Stimulated activated CD8-positive, alpha-beta memory T cell treated with anti-CD3 and anti-CD28 coated beads, Interleukin-7, amount 100 ng/mL, for 24 hours (primary cell): ENCODE measurements at regions not wholly inside any gene's neighbourhood (a gene's known extent, or its start where the extent isn't known, plus 50 kb on each side); places are given as distances from the start of the nearest gene placed in this dataset.
"Not testable (repeated sequence)": the region's sequence is repeated elsewhere in the genome, so short reads cannot be mapped to it uniquely, and the experiment has no call there.

Experiments
- DNase-seq: peaks from one replicate; pipeline ENCODE4 v3.0.0-alpha.2; 2020; ENCODE audit warnings: low read depth

DNA sequence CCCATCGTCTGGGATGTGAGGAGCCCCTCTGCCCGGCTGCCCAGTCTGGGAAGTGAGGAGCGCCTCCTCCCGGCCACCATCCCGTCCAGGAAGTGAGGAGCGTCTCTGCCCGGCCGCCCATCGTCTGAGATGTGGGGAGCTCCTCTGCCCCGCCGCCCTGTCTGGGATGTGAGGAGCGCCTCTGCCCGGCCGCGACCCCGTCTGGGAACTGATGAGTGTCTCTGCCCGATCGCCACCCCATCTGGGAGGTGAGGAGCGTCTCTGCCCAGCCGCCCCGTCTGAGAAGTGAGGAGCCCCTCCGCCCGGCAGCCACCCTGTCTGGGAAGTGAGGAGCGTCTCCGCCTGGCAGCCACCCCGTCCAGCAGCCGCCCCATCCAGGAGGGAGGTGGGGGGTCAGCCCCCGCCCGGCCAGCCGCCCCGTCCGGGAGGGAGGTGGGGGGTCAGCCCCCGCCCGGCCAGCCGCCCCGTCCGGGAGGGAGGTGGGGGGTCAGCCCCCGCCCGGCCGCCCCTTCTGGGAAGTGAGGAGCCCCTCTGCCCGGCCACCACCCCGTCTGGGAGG is 705.8 kb downstream of the DTWD2 start:
- DNase-seq = not testable (repeated sequence)

DNA sequence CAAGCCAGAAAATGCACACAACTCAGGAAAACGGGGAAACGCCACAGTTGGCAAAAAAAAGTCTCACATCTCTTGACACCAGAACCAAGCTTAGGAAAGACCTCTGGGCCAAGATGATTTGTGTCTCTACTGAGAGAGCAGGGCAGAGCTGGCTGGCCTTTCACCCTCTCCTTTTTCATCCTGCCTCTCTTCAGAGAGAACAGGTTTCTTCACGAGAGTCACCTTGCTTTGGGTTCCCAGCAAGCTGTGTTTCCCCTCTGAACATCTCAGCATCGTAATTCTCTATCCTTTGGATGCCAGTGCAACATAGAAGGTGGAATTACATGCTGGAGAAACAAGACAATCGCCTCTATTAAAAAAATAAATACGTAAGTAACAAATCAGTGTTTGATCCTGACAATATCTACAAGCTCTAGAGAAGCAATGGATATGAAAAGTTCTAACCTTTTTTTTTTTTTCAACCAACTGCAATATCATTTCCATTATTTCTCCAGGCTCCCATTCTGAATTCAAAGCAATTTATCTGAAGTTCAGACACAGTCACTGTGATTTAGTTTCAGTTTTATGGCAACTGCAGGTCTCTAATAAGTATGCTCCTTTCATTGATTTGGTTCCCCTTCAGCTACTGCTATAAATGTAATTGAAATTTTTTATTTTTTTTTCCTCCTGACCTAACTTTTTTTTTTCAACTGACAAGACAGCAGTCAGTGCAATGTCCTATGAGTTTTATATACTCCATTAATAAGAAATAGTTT is 708.6 kb downstream of the DTWD2 start:
- DNase-seq = no peak

DNA sequence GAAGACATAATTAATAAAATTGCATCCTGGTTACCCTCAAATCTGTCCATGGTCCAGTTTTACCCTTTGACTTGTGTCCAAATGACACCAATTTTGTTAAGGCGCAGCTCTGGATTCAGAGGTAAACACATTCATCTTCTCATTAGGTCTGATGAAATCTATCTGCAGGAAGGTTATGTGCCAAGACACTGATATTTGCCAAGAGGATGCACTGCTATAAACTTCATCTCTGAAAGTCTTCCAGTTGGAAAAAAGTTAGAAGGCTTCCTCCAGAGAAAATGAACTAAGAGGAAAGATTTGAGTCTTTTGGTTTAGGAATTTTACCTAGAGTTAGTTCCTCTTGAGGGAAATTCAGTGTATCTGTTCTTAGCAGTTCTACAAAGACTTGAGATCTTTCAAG is 717.8 kb downstream of the DTWD2 start:
- DNase-seq = no peak

DNA sequence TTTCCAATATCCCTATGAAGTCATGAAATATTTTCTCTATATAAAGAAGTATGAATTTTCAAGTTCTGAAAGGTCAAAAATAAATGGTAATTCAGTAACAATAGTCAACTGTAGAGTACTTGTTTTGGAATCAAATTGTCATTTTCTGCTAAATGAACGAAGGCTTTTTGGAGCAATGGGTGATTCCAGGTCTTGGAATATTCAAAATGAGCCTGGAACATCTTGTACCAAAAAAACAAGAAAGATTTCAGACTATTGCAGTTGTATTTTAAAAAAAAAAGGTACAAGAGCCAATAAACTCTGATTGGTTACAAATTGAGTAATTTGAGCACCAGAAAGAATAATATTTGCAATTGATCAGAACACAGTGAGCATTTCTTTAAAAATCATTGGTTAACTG is 730.1 kb downstream of the DTWD2 start:
- no peak for DNase-seq

DNA sequence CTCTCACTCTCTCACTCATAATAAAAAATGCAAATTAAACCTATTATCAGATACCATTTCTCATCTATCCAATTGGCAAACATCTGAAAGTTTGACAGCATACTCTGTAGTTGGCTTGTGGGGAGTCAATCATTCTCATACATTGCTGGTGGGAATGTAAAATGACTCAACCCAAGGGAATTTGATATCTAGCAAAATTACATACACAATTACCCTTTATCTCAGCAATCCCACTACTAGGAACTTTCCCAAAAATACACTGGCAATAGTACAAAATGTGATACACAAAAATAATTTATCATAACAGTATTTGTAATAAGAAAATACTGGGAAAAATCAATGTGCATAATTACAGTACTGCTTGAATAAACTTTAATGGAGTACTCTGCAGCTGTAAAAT is 731.3 kb downstream of the DTWD2 start:
- DNase-seq = no peak

DNA sequence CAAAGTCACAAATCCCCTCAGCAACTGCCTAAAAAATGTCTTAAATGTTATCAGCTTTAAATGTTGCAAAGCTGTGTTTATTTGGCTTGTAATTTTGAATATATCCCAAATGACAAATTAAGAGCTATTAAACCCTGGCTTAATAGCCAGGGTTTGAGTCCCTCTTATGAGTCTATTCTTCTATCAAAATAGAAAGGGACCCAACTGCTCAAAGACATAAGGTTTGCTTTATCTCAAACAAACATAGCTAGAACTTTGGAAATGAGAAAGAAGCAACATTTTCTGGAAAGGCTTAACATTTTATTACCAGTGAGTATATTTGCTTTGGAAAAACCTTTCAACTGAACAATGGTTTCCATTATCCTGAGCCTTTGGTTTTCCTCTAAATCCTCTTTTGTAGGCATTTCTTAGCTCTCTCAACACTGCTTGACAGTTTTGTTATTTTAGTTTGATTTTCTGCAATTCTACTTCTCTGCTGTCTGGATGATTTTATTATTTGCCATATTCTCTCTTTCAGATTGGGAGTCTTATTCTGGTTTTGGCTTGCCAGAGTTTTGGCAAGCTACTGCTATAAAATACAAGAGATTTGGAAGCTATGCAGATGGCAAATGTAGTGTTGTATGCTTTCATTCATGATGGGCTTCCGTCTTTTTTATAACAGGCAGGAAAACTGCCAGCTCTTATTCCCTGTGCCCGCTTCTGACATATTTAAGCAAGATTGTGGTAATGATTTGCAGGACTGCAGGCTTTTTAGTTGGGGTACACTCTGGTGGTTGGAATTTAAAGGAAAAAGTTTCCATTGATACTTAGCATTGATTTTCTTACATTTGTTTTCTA is 734.9 kb downstream of the DTWD2 start:
- DNase-seq = no peak

DNA sequence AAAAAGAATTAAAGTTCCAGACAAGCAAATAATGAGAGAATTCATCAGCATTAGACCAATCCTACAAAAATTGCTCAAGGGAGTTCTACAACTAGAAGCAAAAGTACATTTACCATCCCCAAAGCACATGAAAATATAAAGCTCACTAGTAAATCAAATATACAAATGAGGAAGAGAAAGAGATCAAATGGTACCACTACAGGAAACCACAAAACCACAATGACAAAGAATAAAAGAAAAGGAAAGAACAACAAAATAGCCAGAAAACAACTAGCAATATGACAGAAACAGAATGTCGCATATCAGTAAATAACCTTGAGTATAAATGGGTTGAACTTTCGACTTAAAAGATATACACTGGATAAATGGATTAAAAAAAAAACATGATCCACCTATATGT is 739.0 kb downstream of the DTWD2 start:
- DNase-seq = no peak

DNA sequence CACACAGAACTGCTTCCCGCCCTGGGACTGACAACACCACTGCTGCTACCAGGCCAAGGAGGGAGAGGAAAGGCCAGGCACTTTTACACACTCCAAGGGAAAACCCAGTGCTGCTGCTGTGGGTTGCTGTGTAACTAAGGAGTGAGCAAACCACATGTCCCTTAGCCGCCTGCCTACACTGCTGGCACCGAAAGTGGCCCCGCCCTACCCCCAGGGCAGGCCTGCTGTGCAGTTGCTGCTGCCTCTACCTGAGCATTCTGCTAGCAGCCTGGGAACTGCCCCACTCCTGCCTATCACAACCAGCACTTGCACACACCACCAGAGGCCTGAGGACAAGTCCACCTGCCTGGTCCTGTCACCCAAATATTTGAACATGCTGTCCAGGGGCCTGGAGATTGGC is 740.9 kb downstream of the DTWD2 start:
- DNase-seq = no peak

DNA sequence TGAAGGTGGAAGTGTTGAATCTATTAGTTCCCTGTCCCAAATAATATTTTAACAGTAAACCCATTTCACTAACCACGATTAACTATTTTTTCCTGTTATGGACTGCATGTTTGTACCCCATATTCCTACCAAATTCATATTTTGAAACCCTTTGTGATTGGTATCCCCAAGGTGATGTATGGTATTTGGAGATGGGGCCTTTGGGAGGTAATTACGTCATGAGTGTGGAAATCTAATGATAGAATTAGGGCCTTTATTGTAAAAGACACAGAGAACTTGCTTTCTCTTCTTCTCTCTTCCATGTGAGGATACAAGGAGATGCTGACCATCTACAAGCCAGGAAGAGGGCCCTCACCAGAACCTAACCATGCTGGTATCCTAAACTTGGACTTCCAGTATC is 744.7 kb downstream of the DTWD2 start:
- DNase-seq = no peak

DNA sequence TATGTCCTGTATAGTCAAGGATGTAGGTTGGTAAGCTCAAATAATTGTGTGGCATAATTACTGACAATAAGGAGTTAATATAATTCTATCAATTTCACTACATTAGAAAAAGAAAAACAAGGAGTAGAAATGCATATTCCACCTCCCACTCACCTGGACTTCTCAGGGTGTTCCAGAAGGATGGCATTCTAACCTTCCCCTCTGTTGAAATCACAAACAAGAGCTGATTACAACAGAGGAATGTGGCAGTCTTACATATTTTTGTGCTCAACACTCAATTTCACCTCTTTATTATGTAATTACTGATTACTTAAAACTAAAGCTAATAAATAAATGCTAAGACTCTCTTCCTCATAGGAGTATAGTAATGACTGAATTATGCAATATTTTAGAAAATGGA is 745.3 kb downstream of the DTWD2 start:
- no peak for DNase-seq

DNA sequence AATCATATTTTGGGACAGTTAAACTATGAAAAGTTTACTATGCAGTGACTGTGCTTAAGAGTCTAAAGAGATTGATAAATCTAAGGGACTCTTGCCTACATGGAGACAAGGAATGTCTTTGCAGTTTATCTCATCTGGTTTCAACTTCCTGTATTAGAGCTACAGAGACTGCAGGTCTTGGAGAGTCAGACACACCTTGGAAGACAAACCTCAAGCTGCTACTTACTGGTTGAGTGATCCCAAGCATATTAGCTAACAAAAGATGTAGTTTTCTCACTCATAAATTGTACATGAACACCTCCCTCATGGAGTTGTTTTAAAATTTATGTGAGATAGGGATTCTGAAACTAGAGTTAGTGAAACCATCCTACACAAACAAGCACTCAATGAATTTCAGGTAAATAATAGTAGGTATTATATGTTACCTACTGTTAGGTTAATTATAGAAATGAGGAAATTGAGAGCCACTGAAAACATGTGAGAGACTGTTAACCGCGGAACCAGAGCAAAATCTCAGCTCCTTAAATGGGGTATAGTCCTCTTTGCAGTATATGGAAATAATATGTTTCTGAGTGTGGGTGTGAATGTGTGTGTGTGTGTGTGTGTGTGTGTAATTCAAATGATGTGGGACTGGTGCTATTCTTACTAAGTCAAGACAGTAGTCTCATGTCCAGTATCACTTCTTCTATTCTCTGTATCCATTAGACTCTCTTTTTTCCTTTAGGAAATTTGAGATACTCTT is 752.1 kb downstream of the DTWD2 start:
- DNase-seq = no peak

DNA sequence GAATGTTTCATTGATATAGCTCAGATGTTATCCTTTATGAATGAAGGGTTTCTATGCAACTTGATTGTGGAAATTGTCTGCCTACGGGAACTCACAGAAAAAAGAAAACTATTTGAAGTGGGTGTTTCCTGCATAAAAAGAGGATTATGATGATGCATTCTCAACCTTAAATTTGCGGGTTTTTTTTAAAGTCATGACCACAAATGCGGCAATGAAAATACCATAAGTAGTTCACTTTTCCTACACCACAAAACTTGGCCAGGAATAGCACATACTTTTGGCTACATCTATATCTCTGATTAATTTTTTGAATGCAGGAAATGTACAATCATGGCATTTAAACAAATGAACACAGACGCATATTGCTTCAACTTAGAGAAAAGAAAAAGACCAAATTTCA is 754.7 kb downstream of the DTWD2 start:
- no peak for DNase-seq

DNA sequence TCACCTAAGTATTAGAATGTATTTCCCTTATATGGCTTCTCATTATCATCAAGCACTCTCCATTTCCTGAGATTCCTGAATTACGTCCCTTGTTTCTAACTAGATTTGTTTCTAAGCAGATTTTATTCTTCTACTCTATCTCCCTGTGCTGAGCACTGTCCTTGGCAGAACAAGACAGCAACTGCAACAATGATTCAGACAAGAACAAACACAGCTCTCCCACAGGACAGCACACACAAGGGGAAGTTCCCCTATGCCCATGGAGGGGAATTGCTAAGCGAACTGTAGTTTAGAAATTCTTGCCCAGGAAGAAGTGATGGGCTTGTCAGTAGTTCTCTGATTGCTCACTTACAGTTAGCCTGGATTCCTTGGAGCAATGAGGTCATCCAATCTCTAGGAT is 759.9 kb downstream of the DTWD2 start:
- no peak for DNase-seq

DNA sequence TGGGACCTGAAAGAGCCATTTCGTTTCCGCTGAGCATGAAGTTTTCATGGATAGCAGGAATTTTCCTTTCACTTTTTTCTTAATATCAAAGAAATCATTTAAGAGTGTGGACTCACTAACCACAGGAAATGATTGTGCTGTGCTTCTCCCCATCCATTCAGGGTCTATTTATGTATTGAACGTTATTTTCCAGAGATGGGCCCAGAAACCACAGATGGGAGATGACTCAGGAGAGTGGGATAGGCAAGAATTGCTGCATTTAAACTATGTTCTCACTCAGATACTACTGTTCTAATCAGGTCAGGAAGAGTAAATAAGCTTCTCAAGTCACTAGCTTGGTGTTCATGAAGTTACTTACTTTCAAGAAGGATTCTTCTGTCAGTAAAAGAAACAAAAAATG is 763.8 kb downstream of the DTWD2 start:
- DNase-seq = no peak

DNA sequence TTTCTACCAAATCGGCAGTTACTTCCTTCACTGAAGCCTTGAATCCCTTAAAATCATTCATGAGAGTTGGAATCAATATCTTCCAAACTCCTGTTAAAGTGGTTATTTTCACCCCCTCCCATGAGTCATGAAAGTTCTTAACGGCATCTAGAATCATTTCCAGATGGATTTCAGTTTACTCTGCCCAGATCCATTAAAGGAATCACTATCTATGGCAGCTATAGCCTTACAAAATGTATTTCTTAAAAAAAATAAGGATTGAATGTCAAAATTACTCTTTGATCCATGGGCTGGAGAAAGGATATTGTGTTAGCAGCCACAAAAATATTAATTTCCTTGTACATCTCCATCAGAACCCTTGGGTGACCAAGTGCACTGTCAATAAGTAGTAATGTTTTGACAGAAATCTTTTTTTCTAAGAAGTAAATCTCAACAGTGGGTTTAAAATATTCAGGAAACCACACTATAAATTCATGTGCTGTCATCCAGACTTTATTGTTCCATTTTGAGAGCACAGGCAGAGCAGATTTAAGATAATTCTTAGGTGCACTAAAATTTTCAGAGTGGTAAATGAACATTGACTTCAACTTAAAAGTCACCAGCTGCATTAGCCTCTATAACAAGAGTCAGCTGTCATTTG is 767.7 kb downstream of the DTWD2 start:
- no peak for DNase-seq

DNA sequence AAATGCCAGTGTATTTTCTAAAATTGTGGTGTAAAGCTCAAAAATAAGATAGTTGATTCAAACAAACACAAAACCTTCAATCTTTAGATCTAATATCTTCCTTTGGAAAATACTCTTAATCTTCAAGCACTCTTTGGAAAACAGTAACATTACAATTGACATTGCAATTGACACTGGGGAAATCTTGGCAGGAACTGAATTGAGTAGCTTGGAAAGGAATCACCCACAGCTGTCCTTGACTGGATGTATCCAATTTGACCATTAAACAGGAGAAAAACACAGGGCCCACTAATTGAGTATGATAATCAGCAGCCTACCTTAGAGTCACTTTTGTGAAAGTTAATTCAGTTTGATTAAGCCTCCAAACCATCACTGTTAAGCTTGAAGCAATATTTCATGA is 776.7 kb downstream of the DTWD2 start:
- DNase-seq = no peak

DNA sequence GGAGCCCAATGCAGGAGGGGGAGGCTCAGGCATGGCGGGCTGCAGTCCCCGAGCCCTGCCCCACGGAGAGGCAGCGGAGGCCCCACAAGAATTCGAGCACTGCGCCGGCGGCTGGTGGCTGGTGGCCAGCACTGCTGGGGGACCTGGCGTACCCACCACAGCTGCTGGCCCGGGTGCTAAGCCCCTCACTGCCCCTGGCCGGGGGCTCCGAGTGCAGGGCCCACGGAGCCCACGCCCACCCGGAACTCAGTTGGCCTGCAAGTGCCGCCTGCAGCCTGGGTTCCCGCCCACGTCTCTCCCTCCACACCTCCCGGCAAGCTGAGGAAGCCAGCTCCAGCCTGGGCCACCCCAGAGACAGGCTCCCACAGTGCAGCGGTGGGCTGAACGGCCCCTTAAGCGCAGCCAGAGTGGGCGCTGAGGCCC is 780.3 kb downstream of the DTWD2 start:
- no peak for DNase-seq

DNA sequence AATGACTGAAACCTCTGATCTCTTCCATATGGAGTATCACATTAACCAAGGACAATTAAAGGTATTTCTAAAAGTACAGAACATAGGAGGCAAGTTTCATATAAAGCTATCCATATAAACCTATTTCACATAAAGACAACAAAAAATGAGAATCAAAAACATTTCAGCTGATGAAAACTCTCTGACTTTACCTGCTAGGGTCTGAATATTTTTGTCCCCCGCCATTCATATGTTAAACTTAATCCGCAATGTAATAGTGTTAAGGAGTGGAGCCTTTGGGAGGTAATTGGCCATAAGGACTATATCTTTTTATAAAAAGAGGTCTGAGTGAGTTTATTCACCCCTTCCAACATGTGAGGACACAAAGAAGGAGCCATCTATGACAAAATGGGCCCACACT is 788.5 kb downstream of the DTWD2 start:
- DNase-seq = no peak

DNA sequence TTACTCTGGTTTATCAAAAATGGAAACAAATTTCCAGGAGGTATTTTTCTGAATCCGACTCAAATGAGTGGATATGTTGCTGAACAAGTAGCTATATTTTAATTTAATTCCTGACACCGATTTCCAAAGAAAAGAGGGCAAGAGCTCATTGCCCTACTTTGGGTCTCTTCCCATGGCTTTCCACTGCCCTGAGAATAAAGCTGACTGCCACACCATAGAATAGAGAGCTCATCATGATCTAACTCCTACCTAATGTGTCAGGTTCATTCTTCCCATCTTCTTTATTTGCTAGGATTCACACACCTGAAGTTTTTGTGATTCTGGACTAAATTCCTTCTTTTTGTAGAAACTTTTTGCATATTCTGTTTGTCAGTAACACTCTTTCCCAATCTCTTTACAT is 792.1 kb downstream of the DTWD2 start:
- no peak for DNase-seq

DNA sequence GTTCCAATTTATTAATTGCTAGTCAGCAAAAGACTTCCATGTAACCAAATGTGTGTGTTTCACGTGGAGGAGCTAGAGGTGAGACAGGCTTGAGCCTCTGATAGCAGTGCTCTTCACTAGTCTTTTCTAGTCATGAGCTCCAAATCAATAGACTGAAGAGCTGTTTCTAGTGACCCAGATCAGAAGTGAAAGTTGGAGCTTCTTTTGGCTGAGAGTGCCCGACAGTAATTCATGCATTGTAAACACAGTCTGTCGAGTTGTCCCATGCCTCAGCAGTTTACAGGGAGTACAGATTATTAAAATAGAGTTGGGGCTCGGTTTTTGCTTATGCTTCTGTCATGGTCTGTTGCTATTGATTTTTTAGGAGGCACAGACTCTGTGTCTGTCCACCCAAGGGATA is 793.1 kb downstream of the DTWD2 start:
- no peak for DNase-seq

DNA sequence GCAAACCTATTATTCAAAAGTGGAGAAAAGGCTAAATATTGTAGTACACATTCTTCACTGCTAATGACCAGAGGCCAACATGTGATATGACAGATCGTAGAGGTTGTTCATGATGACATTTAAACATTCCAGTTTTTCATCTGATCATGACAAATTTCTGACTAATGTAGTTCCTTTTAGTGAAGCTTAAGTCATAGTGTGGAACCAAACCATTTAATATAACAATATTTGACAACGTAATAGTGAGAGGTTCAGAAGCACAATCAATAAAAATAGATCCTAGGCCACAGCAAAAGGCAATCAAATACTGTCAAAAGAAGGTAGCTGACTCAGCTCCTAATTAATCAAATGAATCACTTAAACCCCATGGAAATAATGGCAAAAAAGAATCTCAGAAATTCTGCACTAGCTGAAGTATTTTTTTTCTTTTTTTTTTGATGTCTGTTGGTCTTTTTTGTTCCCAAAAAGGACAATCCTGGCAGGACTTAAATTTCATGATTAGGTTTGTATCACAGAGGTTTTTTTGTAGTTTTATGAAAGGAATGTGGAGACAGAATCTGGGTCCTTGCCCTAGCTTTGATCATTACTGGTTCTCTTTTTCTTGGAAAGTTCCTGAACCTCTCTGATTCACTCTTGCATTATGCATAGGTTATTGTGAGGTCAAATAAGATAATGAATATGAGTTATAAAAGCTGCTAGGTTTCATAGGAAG is 795.0 kb downstream of the DTWD2 start:
- DNase-seq = no peak
